Effector CD8-positive, alpha-beta T cell (primary cell): ENCODE measurements at regions not wholly inside any gene's neighbourhood (a gene's known extent, or its start where the extent isn't known, plus 50 kb on each side); places are given as distances from the start of the nearest gene placed in this dataset.
"Not testable (repeated sequence)": the region's sequence is repeated elsewhere in the genome, so short reads cannot be mapped to it uniquely, and the experiment has no call there.

Experiments used
- DNase-seq: peaks from one replicate; lab custom pipeline; 2025; lab: John Stamatoyannopoulos, UW

DNA sequence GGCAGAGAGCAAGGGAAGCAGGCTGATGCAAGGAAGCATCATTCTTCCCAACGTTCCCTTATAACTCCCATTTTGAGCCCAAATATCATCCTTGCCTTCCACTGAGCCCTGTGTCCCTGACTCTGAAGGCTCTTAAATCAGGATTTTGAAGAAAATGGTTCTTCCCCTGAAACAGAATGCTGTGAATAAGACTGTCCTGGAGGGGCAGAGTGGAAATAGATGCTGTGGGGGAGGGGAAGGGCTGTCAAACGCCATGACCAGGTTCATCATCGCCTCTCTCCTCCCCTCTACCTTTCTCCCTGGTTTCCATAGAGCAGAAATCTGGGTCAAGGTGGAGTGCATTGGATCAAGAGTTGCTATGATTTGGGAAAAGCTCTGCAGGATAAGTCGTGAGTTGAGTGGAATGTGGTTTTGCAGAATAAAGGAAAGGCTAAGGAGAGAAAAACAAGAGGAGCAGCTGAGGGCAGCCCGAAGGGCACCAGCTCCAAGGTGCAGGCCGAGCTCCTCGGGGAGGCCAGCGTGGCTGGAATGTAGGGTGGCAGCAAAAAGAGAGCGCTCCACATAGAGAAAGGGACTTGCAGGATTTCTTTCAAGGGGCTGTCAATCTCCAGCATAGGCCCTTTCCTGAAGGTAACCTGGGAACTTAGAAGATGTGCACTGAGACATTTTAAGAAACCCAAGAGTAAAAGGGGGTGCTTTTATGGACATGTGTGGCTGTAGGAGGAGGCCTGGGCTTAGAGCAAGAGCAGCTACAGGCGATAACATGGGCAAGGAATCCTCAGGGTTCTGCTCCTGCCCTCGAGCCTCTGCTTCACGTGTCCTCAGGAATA is 120.8 kb upstream of the CDYL start:
- no peak for DNase-seq

GRCh38 chr6:4653141-4653540 is 123.1 kb upstream of the CDYL start:
- no peak for DNase-seq

DNA sequence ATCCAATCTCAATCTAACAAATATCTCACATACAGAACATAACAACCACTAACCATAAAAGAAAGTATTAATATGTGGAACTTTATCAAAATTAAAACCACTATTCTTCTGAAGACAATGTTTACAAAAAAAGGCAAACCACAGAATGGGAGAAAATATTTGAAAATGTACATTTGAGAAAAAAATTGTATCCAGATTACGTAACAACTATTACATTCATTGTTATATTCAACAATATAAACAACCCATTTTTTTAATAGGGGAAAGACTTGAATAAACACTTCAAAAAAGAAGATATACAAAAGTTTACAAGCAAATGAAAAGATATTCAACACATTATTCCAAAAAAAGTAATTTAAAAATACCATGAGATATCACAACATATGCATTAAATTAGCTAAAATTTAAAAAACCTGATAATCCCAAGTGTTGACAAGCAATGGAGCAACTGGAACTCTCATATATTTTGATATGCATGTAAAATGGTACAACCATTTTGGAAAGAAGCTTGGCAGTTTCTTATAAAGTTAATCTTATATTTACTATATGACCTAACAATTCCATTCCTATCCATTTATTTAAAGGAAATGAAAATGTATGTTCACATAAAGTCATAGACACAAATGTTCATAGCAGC is 124.3 kb upstream of the CDYL start:
- no peak for DNase-seq

GRCh38 chr6:4649728-4650127 is 126.5 kb upstream of the CDYL start:
- no peak for DNase-seq

DNA sequence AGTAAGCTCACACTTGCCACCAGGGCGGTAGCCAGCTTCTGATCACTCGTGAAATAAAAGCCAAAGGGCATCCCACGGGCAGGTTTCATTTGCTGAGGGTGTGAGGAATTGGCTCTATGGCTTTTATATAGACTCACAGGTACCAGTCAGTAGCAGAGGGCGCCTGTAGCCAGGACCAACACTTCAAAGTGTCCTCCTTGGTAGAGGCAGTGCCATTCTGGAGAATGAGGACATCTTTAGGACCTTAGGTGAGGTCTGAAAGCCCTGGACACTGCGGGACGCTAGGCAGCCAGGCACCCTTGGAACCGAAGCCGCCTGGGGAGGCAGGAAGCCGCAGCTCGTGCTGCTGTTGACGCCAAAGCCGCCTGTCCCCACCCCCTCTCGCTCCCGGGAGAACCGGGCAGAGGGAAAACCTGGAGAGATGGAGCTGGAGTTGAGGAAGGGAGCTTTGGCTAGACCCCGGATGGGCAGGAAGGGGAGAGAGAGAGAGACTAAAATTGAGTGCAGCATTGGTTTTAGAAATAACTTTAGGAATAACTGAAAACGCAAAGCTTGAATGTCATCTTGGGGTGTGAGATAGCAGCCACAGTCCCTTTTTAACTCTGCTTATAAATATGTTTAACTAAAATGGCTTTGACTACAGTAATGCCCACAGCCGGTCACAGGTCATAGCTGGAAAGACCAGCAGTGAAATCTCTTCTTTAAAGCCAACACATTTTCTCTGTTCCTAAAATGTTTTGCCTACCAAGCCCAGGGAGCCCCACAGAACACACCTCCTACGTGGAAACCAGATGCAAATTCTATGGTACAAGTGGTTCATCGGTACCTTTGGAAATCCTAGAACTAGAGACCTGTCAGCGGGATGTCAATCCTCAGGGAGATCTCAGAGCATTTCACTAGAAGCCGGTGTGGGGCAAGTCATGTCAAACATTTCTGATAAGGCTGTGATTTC is 128.5 kb upstream of the CDYL start:
- DNase-seq: no peak

DNA sequence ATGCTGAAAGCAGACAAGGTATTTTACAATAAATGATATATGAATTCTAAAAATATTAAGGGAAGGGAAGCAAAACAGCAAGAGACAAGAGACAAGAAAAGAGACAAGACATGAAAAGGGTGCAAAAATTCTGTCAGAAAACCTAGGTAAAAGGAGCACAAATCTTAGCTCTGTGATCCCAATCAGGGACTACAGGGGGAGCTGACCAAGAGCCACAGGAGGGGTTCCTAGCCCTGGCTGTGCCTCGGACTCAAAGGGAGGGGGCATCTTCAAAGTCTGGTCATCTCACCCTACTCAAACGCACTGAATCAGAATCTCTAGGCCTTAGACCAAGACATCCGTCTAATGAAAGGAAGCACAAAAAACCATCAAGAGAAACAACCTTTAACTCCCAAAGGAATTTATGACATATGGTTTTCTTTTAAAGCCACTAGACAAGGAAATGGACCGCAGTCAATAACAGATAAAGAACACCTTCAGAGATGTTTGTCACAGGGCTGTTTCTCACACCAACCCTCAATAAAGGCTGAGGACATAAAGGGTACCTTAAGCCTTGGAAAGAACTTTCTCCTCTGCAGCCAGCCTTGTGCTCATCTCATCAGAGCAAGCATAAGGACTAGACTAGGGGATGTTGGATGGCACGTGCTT is 130.4 kb upstream of the CDYL start:
- no peak for DNase-seq

DNA sequence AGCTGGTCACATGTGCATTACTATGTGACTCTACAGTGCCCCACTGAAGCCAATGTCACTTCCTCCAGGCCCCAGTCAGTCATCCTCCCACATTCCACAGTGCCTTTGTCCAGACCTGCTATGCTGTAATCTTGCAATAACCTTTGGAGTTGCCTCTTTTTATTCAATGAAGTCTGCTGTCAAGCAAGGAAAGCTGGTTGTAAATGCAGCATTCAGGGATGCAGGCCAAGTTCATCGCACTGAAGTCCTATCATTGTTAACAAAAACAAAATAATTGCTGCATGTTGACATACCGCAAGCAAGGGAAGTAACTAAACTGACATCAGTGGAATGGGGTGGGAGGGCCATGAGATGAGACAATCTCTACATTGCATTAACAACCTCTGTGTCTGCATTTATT is 131.2 kb upstream of the CDYL start:
- DNase-seq: no peak

GRCh38 chr6:4641461-4641860 is 134.7 kb upstream of the CDYL start:
- no peak for DNase-seq

DNA sequence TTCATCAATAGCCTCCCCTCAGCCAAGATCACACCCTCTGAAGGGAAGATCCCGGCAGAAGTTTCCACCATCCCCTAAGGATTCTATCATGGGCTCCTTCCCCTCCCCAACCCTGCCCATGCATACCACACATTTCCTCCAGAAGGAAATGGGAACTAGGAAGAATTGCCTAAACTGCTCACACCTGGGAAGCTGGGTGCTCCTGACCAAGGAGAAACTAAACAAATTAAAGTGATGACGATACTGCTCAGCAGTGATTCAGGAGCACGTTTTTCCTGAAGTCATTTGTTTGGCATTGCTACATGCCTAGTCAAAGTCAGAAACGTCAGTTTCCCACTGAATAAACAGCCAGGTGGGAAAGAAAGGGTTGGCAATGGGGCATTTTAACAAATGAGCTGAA is 136.1 kb upstream of the CDYL start:
- no peak for DNase-seq

GRCh38 chr6:4638641-4639040 is 137.6 kb upstream of the CDYL start:
- no peak for DNase-seq

GRCh38 chr6:4637691-4638433 is 138.3 kb upstream of the CDYL start:
- no peak for DNase-seq

GRCh38 chr6:4636881-4637224 is 139.4 kb upstream of the CDYL start:
- no peak for DNase-seq

GRCh38 chr6:4636191-4636880 is 139.9 kb upstream of the CDYL start:
- DNase-seq: no peak

DNA sequence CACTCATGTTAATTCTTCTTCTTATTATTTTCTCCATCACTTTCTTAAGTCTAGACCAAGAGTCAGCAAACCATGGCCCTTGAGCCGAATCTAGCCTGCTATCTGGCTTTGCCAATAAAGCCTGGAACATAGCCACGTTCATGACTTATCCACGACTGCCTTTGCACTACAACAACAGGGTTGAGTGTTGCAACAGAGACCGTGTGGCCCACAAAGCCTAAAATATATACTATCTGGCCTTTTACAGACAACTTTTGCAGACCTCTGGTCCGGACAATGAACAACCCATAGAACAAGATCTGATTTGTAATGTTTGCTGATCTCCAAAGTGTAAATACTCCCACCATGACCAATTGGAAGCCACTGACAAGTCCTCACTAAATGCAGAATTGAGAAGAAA is 140.5 kb upstream of the CDYL start:
- DNase-seq: no peak

- DNase-seq: no peak
These were observed 143.8 kb upstream of the CDYL start for GRCh38 chr6:4632421-4632820.

DNA sequence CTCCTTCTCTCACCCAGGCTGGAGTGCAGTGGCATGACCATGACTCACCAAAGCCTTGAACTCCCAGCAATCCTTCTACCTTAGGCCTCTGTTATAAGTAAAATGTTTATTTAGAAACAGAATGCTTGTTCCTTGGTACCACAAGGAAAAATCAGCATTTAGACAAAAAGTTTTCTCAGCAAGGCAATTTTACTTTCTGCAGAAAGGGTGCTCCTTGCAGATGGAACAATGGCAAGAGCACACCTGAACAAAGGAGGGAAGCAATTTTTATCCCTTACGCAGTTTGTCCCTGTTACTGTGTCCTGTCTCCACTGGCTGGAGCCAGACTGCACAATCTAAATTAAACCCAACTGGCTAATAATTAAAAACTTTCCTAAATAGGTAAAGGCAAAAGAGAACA is 146.4 kb upstream of the CDYL start:
- not testable (repeated sequence) for DNase-seq

GRCh38 chr6:4625557-4625956 is 150.6 kb upstream of the CDYL start:
- DNase-seq: no peak

GRCh38 chr6:4624726-4625125 is 151.5 kb upstream of the CDYL start:
- DNase-seq: no peak

DNA sequence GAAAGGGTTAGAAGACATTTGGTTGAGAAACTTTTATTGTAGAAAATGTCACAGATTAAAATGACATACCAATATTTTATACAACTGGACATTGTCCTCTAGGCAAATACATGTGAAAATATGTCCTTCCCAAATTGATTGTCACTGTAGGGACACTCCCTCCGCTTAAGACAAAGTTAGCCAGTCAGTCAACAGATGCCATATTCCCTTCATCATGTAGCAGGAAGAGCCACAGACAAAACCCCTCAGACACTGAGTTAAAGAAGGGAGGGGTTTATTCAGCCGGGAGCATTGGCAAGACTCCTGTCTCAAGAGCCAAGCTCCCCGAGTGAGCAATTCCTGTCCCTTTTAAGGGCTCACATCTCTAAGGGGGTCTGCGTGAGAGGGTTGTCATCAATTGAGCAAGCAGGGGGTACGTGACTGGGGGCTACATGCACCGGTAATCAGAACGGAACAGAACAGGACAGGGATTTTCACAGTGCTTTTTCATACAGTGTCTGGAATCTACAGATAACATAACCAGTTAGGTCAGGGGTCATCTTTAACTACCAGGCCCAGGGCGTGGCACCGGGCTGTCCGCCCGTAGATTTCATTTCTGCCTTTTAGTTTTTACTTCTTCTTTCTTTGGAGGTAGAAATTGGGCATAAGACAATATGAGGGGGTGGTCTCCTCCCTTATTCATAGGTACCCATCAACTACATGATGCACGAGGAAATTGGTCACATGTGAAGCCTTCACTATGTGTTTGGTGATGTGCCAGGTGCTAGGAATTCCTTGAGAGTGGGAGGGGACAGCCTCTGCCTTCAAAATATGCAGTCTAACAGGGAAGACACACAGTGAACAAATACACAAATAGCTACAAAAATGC is 155.7 kb upstream of the CDYL start:
- no peak for DNase-seq

GRCh38 chr6:4616311-4616710 is 159.9 kb upstream of the CDYL start:
- DNase-seq: no peak
